Endodermal cell (in vitro differentiated cells): ENCODE measurements at regions not wholly inside any gene's neighbourhood (a gene's known extent, or its start where the extent isn't known, plus 50 kb on each side); places are given as distances from the start of the nearest gene placed in this dataset.
"Not testable (repeated sequence)": the region's sequence is repeated elsewhere in the genome, so short reads cannot be mapped to it uniquely, and the experiment has no call there.

ENCODE experiments used
- DNase-seq: peaks from one replicate; pipeline ENCODE4 v3.0.0-alpha.2; 2017
- H3K27ac ChIP-seq: 2 replicates; pipeline ENCODE4 v1.5.1; 2013; ENCODE audit warnings: mild to moderate bottlenecking, low read depth, low read length, moderate library complexity
- H3K27me3 ChIP-seq: 2 replicates; pipeline ENCODE4 v1.6.1; 2013; ENCODE audit warnings: mild to moderate bottlenecking, low read length, moderate library complexity; ENCODE audit not compliant: insufficient read depth, control insufficient read depth, poor library complexity, severe bottlenecking
- H3K36me3 ChIP-seq: 2 replicates; pipeline ENCODE4 v1.7.0; 2013; ENCODE audit warnings: mild to moderate bottlenecking, low read length, moderate library complexity; ENCODE audit not compliant: control insufficient read depth, insufficient read depth
- H3K4me1 ChIP-seq: one replicate; pipeline ENCODE4 v1.7.0; 2013; ENCODE audit warnings: low read length; ENCODE audit not compliant: control insufficient read depth, insufficient read depth
- H3K4me3 ChIP-seq: 2 replicates; pipeline ENCODE4 v1.5.1; 2013; ENCODE audit warnings: mild to moderate bottlenecking, low read length, moderate library complexity
- H3K9ac ChIP-seq: 2 replicates; pipeline ENCODE4 v1.6.1; 2013; ENCODE audit warnings: mild to moderate bottlenecking, low read length, moderate library complexity; ENCODE audit not compliant: poor library complexity, severe bottlenecking; ENCODE audit errors: extremely low read depth
- H3K9me3 ChIP-seq: 2 replicates; pipeline ENCODE4 v1.6.1; 2013; ENCODE audit warnings: mild to moderate bottlenecking, low read length, moderate library complexity; ENCODE audit not compliant: control insufficient read depth
- H3K27ac Mint-ChIP-seq: 2 replicates; pipeline ENCODE4 v1.8.0; 2020; ENCODE audit warnings: mixed read lengths
- H3K27me3 Mint-ChIP-seq: 2 replicates; pipeline ENCODE4 v1.8.0; 2021; ENCODE audit warnings: mild to moderate bottlenecking, mixed read lengths; ENCODE audit not compliant: insufficient read depth
- H3K36me3 Mint-ChIP-seq: 2 replicates; pipeline ENCODE4 v1.8.0; 2020; ENCODE audit warnings: low read depth, mixed read lengths
- H3K4me1 Mint-ChIP-seq: 2 replicates; pipeline ENCODE4 v1.8.0; 2020; ENCODE audit warnings: mixed read lengths
- H3K4me3 Mint-ChIP-seq: 2 replicates; pipeline ENCODE4 v1.8.0; 2020; ENCODE audit warnings: mild to moderate bottlenecking, moderate library complexity, mixed read lengths
- H3K9me3 Mint-ChIP-seq: 2 replicates; pipeline ENCODE4 v1.8.0; 2020; ENCODE audit warnings: mild to moderate bottlenecking, mixed read lengths
- WGBS, 2 experiments: methylation state at CpG; one replicate each; pipeline versions ENCODE4 v1.1.5 to v1.1.7; 2013; ENCODE audit warnings: missing lambda C conversion rate in 2 of 2, mixed read lengths in 1 of 2; ENCODE audit not compliant: insufficient coverage in 1 of 2, insufficient read length in 1 of 2; 5-methylcytosine and 5-hydroxymethylcytosine counted together
- TF ChIP-seq, protein P1 (sequence below): fragments of 200-600 bp; sonication (generic); conservative IDR thresholded peaks from 2 replicates; pipeline ENCODE4 v1.5.0; 2021; ENCODE audit warnings: antibody characterized with exemption, mild to moderate bottlenecking

- Histone ChIP-seq H3K9ac (no peak overlapping the region), H3K27me3 (no peaks in the 10 kb centered on the region), H3K36me3 (no peaks in the 10 kb centered on the region), H3K9me3 (peaks cover 35% of the 10 kb centered on the region), H3K4me1 (no peaks in the 10 kb centered on the region), H3K27ac (no peak overlapping the region), H3K4me3 (no peak overlapping the region)
- Mint-ChIP-seq H3K27ac (no peak overlapping the region), H3K9me3 (peaks cover 44% of the 10 kb centered on the region), H3K36me3 (peaks cover 16% of the 10 kb centered on the region), H3K4me1 (no peaks in the 10 kb centered on the region), H3K27me3 (no peaks in the 10 kb centered on the region), H3K4me3 (no peak overlapping the region)
- TF ChIP-seq, protein P1, sequence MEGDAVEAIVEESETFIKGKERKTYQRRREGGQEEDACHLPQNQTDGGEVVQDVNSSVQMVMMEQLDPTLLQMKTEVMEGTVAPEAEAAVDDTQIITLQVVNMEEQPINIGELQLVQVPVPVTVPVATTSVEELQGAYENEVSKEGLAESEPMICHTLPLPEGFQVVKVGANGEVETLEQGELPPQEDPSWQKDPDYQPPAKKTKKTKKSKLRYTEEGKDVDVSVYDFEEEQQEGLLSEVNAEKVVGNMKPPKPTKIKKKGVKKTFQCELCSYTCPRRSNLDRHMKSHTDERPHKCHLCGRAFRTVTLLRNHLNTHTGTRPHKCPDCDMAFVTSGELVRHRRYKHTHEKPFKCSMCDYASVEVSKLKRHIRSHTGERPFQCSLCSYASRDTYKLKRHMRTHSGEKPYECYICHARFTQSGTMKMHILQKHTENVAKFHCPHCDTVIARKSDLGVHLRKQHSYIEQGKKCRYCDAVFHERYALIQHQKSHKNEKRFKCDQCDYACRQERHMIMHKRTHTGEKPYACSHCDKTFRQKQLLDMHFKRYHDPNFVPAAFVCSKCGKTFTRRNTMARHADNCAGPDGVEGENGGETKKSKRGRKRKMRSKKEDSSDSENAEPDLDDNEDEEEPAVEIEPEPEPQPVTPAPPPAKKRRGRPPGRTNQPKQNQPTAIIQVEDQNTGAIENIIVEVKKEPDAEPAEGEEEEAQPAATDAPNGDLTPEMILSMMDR: no peak
- DNase-seq: no peak
- 85 to 100% methylated on average over 1 of the region's 1 CpG for WGBS, 2 experiments
Measured at GRCh38 chr3:81068546-81068945, 692.9 kb downstream of the GBE1 start.

DNA sequence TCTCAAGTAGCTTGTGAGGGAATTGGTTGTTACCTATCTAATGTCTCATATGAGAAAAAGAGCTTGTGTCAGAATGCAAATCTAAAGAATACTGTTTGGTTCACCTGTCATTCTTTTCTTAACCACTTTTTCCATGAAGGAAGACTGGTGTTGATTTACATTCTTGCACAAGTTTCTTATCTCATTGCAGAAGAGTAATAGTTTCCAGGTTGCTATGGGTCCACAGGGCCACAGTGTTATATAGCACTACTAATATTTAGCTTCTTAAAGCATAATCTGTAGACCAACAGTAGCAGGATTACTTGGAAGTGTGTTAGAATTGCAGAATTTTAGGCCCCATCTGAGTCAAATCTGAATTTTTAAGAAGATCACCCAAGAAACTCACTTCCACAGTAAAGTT lies 697.5 kb downstream of the GBE1 start:
- Histone ChIP-seq H3K27ac (no peak overlapping the region), H3K9me3 (peaks cover 21% of the 10 kb centered on the region), H3K27me3 (no peaks in the 10 kb centered on the region), H3K36me3 (no peaks in the 10 kb centered on the region), H3K9ac (no peak overlapping the region), H3K4me1 (no peaks in the 10 kb centered on the region), H3K4me3 (no peak overlapping the region)
- TF ChIP-seq, protein P1: no peak
- Mint-ChIP-seq H3K27me3 (no peaks in the 10 kb centered on the region), H3K36me3 (peaks cover 12% of the 10 kb centered on the region), H3K4me3 (no peak overlapping the region), H3K4me1 (no peaks in the 10 kb centered on the region), H3K27ac (no peak overlapping the region), H3K9me3 (peaks cover 29% of the 10 kb centered on the region)
- no peak for DNase-seq

- not testable (repeated sequence) for H3K36me3 ChIP-seq, DNase-seq, H3K4me3 Mint-ChIP-seq, H3K9me3 Mint-ChIP-seq, H3K4me1 ChIP-seq, H3K27ac Mint-ChIP-seq, H3K27me3 ChIP-seq, H3K27me3 Mint-ChIP-seq, H3K4me3 ChIP-seq, H3K9ac ChIP-seq, H3K27ac ChIP-seq, H3K36me3 Mint-ChIP-seq, H3K4me1 Mint-ChIP-seq, H3K9me3 ChIP-seq
- WGBS, 2 experiments: no CpG with 5 or more reads among the region's 2 CpGs
Measured at GRCh38 chr3:81051133-81051532, 710.3 kb downstream of the GBE1 start.

GRCh38 chr3:81048058-81048665 lies 713.3 kb downstream of the GBE1 start:
- Histone ChIP-seq H3K27me3 (no peaks in the 10 kb centered on the region), H3K36me3 (no peaks in the 10 kb centered on the region), H3K4me1 (no peaks in the 10 kb centered on the region), H3K9me3 (no peaks in the 10 kb centered on the region), H3K9ac (no peak overlapping the region), H3K4me3 (no peak overlapping the region), H3K27ac (no peak overlapping the region)
- Mint-ChIP-seq H3K27ac (no peak overlapping the region), H3K4me3 (no peak overlapping the region), H3K4me1 (no peaks in the 10 kb centered on the region), H3K9me3 (no peaks in the 10 kb centered on the region), H3K27me3 (no peaks in the 10 kb centered on the region), H3K36me3 (no peaks in the 10 kb centered on the region)
- 86 to 88% methylated on average over 1 to 3 of the region's 3 CpGs for WGBS, 2 experiments
- DNase-seq: no peak
- TF ChIP-seq, protein P1: no peak
